Right lobe of liver (tissue), 4 donors: ENCODE measurements at regions not wholly inside any gene's neighbourhood (a gene's known extent, or its start where the extent isn't known, plus 50 kb on each side); places are given as distances from the start of the nearest gene placed in this dataset.

Experiments used
- POLR2A ChIP-seq: fragments of 450-650 bp; IDR thresholded peaks from one replicate; pipeline ENCODE4 v1.6.1; 2017; ENCODE audit warnings: antibody characterized with exemption, mild to moderate bottlenecking
- TF ChIP-seq, protein P1 (sequence below), 4 donors: fragments of 200-600 bp in 3 of 4; fragments of 450-650 bp in 1 of 4; IDR thresholded peaks; one replicate each; pipeline versions ENCODE4 v1.5.1 to v1.8.0; 2016 to 2022; ENCODE audit warnings: antibody characterized with exemption in 4 of 4, mild to moderate bottlenecking in 2 of 4
- donor health status: DM: no; HTN: no; CAD: no.
- donor health status: DM: no; HTN: no; CAD: no.
- donor health status: DM: no; HTN: yes; CAD: no.

DNA sequence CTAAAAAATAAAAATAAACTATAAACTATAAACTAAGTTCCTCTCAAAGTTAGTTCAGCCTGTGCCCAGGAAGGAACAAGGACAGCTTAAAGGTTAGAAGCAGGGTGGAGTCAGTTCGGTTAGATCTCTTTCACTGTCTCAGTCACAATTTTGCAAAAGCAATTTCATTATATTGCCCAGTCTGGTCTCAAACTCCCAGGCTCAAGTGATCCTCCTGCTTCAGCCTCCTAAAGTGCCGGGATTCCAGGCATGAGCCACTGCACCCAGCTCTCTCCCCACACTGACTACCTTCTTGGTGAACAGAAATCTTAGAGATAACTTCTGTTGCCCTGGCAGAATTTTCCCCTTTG, 146.3 kb upstream of the TRIM24 start:
- TF ChIP-seq, protein P1, sequence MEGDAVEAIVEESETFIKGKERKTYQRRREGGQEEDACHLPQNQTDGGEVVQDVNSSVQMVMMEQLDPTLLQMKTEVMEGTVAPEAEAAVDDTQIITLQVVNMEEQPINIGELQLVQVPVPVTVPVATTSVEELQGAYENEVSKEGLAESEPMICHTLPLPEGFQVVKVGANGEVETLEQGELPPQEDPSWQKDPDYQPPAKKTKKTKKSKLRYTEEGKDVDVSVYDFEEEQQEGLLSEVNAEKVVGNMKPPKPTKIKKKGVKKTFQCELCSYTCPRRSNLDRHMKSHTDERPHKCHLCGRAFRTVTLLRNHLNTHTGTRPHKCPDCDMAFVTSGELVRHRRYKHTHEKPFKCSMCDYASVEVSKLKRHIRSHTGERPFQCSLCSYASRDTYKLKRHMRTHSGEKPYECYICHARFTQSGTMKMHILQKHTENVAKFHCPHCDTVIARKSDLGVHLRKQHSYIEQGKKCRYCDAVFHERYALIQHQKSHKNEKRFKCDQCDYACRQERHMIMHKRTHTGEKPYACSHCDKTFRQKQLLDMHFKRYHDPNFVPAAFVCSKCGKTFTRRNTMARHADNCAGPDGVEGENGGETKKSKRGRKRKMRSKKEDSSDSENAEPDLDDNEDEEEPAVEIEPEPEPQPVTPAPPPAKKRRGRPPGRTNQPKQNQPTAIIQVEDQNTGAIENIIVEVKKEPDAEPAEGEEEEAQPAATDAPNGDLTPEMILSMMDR (IDR thresholded peaks at IDR 0.05), result no peak
- TF ChIP-seq POLR2A, result no peak
